Left lung (tissue), 4 donors: ENCODE measurements at regions not wholly inside any gene's neighbourhood (a gene's known extent, or its start where the extent isn't known, plus 50 kb on each side); places are given as distances from the start of the nearest gene placed in this dataset.
A peak's percentile ranks its signal among the peaks of the same experiment; 100 is the strongest.

Experiments
- ATAC-seq: fragments of 200-7000 bp; cut with Tn5 transposase; one replicate; pipeline ENCODE4 v1.9.1; 2020; ENCODE audit warnings: moderate library complexity
- DNase-seq, 4 donors: peaks; one replicate each; pipeline ENCODE4 v3.0.0-alpha.2; 2013 to 2020
- H3K27ac ChIP-seq, 2 donors: fragments of 200-600 bp; sonication (generic) in 1 of 2; one replicate each; pipeline versions ENCODE4 v1.5.0 to v1.8.0; 2020 to 2021
- H3K27me3 ChIP-seq, 2 donors: fragments of 200-600 bp; sonication (generic) in 1 of 2; one replicate each; pipeline versions ENCODE4 v1.5.0 to v1.8.0; 2020 to 2021
- H3K36me3 ChIP-seq, 2 donors: fragments of 200-600 bp; sonication (generic) in 1 of 2; one replicate each; pipeline versions ENCODE4 v1.5.0 to v1.8.0; 2020 to 2021
- H3K4me1 ChIP-seq, 2 donors: fragments of 200-600 bp; one replicate each; pipeline ENCODE4 v1.8.0; 2021
- H3K4me3 ChIP-seq, 2 donors: fragments of 200-600 bp; sonication (generic) in 1 of 2; one replicate each; pipeline versions ENCODE4 v1.5.0 to v1.8.0; 2020 to 2021; ENCODE audit warnings: mild to moderate bottlenecking in 1 of 2
- H3K9me3 ChIP-seq, 2 donors: fragments of 200-600 bp; sonication (generic) in 1 of 2; one replicate each; pipeline versions ENCODE4 v1.5.0 to v1.8.0; 2020 to 2021
- intact Hi-C, 2 donors: fragments of 100-400 bp; cut with DNase I; formaldehyde crosslinking; loops; one replicate each; pipeline versions ENCODE4 v1.11.2 to v1.14.2; 2022
- TF ChIP-seq, protein P1 (sequence below), 2 donors: fragments of 200-600 bp; sonication (generic) in 1 of 2; IDR thresholded peaks; one replicate each; pipeline versions ENCODE4 v1.5.0 to v1.8.0; 2021; ENCODE audit warnings: antibody characterized with exemption in 2 of 2
- donor health status: DM: no; HTN: yes; CAD: no.
- donor health status: DM: no; HTN: no; CAD: no.

DNA sequence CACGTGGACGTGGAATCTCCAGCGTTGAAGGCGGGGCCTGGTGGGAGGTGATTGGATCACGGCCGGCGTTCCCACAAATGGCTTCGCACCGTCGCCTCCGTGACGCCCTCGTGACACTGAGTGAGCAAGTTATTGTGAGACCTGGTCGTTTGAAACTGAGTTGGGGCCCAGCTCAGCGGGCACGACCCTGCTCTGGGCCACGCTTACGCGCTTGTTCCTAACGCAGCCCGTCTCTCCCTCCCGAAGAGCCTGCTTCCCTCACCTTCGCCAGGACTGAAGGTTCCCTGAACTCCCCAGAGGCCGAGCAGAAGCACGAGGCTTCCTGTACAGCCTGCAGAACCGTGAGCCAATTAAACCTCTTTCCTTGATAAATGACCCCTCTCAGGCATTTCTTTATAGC is 121.8 kb downstream of the RTP5 start:
- no peaks in the 10 kb centered on the region for H3K36me3 ChIP-seq
- no peak overlapping the region for H3K27ac ChIP-seq
- H3K27me3 ChIP-seq = no peaks in the 10 kb centered on the region
- ATAC-seq (no peak), DNase-seq (no peak)
- intact Hi-C loops = no loop called here
- H3K4me3 ChIP-seq = no peak overlapping the region
- no peaks in the 10 kb centered on the region for H3K4me1 ChIP-seq
- TF ChIP-seq, protein P1, sequence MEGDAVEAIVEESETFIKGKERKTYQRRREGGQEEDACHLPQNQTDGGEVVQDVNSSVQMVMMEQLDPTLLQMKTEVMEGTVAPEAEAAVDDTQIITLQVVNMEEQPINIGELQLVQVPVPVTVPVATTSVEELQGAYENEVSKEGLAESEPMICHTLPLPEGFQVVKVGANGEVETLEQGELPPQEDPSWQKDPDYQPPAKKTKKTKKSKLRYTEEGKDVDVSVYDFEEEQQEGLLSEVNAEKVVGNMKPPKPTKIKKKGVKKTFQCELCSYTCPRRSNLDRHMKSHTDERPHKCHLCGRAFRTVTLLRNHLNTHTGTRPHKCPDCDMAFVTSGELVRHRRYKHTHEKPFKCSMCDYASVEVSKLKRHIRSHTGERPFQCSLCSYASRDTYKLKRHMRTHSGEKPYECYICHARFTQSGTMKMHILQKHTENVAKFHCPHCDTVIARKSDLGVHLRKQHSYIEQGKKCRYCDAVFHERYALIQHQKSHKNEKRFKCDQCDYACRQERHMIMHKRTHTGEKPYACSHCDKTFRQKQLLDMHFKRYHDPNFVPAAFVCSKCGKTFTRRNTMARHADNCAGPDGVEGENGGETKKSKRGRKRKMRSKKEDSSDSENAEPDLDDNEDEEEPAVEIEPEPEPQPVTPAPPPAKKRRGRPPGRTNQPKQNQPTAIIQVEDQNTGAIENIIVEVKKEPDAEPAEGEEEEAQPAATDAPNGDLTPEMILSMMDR (IDR thresholded peaks at IDR 0.05) = no peak
- peaks cover 0 to 4% of the 10 kb centered on the region in 2 donors for H3K9me3 ChIP-seq

DNA sequence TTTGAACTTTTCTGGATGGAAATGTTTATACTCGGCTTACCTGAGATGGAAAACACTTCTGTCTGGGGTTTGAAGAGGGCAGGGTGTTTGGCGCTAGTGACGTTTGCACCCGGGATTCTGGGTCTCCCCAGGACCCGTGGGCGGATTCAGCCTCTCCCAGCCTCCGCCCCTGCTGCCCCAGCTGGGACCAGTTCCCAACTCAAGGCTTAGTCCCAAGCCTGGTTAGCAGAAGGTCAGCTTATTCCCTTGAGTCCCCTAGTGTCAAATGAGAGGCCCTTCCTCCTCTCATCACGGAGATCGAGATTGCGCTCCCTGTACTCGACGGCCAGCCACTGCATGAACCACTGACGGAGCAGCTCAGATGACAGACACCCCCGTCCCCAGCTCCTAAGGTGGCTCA is 123.2 kb downstream of the RTP5 start:
- intact Hi-C loops = no loop called here
- ATAC-seq = no peak
- TF ChIP-seq, protein P1 (IDR thresholded peaks at IDR 0.05) = no peak

DNA sequence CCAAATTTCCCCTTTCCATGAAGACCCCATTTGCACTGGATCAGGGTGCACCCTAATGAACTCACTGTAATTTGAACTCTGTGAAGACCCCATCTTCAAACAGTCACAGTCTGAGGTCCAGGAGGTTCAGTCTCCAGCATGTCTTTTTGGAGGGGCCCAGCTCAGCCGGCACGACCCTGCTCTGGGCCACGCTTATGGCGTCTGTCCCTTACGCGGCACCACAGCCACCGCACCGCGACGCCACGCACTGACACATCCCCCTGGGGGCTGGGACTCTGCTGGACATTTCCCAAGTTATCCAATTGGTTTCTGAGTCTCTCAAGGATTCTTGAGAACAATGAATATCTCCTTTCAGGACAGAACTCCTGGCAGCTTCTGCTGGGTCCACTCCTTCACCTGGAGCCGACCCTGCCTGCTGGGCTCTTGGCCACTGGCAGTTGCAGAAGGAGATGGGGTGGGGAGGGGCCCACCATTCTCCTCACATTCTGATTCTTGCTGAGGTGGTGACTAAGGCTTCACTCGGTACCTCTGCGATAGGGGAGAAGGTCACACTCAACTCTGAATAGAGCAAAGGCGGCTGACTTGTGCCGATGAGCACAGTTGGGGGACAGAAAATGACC is 124.0 kb downstream of the RTP5 start:
- DNase-seq (peak in 1 of 4 donors; percentile 62), ATAC-seq (no peak)
- H3K4me3 ChIP-seq = no peak overlapping the region
- no peaks in the 10 kb centered on the region for H3K36me3 ChIP-seq
- H3K27ac ChIP-seq = no peak overlapping the region
- intact Hi-C loops = no loop called here
- no peaks in the 10 kb centered on the region for H3K4me1 ChIP-seq
- no peaks in the 10 kb centered on the region for H3K27me3 ChIP-seq
- no peaks in the 10 kb centered on the region for H3K9me3 ChIP-seq
- TF ChIP-seq, protein P1 (IDR thresholded peaks at IDR 0.05) = no peak

More for the DNA sequence above, 123.2 kb downstream of the RTP5 start:
- no peaks in the 10 kb centered on the region for H3K9me3 ChIP-seq
- no peaks in the 10 kb centered on the region for H3K4me1 ChIP-seq
- H3K36me3 ChIP-seq = no peaks in the 10 kb centered on the region
- H3K4me3 ChIP-seq = no peak overlapping the region
- no peaks in the 10 kb centered on the region for H3K27me3 ChIP-seq
- peak in 1 of 4 donors; percentile 35 for DNase-seq
- H3K27ac ChIP-seq = no peak overlapping the region

DNA sequence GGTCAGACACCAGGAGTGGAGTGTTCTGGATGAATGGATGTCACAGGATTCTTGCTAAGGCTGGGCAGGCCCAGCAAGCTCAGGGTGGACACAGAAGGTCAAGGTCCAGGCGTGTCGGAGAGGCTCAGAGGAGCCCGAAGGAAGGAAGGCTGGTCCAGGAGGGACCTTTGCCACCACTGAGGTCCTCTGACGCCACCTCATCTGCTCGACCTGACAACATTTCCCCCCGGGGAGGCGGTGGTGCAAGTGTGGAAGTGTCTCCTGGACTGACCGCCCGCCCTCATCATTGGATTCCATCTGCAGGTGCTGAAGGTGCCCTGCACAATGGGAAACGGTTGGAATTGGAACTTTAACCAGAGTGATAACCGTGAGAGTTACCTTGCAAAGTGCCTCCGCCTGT is 124.6 kb downstream of the RTP5 start:
- no peaks in the 10 kb centered on the region for H3K4me1 ChIP-seq
- DNase-seq (peak in 2 of 4 donors; percentile 13 to 24), ATAC-seq (no peak)
- TF ChIP-seq, protein P1 (IDR thresholded peaks at IDR 0.05) = no peak
- H3K4me3 ChIP-seq = no peak overlapping the region
- intact Hi-C loops = no loop called here
- no peaks in the 10 kb centered on the region for H3K36me3 ChIP-seq
- no peak overlapping the region for H3K27ac ChIP-seq
- no peaks in the 10 kb centered on the region for H3K9me3 ChIP-seq
- H3K27me3 ChIP-seq = no peaks in the 10 kb centered on the region

- TF ChIP-seq, protein P1 (IDR thresholded peaks at IDR 0.05) = no peak
- Histone ChIP-seq H3K27ac (no peak overlapping the region), H3K4me3 (no peak overlapping the region), H3K9me3 (no peaks in the 10 kb centered on the region), H3K27me3 (no peaks in the 10 kb centered on the region), H3K36me3 (no peaks in the 10 kb centered on the region), H3K4me1 (no peaks in the 10 kb centered on the region)
- intact Hi-C loops = no loop called here
- DNase-seq = peak in 2 of 4 donors; percentile 4 to 30
- no peak for ATAC-seq
Measured at GRCh38 chr2:241994556-241995213, 125.2 kb downstream of the RTP5 start.
